K562 (cell line): ENCODE measurements at regions not wholly inside any gene's neighbourhood (a gene's known extent, or its start where the extent isn't known, plus 50 kb on each side); places are given as distances from the start of the nearest gene placed in this dataset.

ENCODE experiments used
- CBFB ChIP-seq: sonication (generic); formaldehyde crosslinking; IDR thresholded peaks from 2 replicates; pipeline ENCODE4 v1.4.0; 2020; ENCODE audit warnings: mild to moderate bottlenecking, missing genetic modification reagents
- NKRF ChIP-seq: fragments of 450-650 bp; IDR thresholded peaks from 2 replicates; pipeline ENCODE4 v1.6.1; 2016; ENCODE audit warnings: borderline replicate concordance
- RB1 ChIP-seq: fragments of 450-650 bp; IDR thresholded peaks from 2 replicates; pipeline ENCODE4 v1.6.1; 2017; ENCODE audit warnings: low read depth, mild to moderate bottlenecking
- ZNF518B ChIP-seq: fragments of 250-450 bp; sonication (Bioruptor Pico); IDR thresholded peaks from 2 replicates; pipeline ENCODE4 v1.5.0; 2021; ENCODE audit warnings: mild to moderate bottlenecking, moderate library complexity

DNA sequence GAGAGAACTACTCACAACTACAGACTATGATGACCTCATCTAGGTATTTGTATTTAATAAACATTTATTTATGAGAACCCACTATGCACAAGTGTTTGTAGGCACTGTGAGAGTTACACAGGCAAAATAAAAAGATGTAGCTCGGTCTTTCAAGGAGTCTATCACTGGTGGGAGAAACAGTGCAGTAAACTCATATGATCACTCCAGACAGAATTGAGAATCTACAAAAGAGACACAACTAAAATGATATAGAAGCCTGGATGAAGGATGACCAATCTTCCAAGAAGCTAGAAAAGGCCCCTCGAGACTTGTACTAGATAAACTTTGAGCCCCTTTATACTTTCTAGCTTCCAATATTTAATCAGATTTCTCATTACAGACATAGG lies 70.2 kb upstream of the ZBTB20 start (continued):
- TF ChIP-seq ZNF518B (CRISPR knock-in tag), result no peak
- no peak for TF ChIP-seq RB1
- TF ChIP-seq NKRF, result no peak
- TF ChIP-seq CBFB (CRISPR knock-in tag), result no peak
